Gastroesophageal sphincter (tissue), 4 donors: ENCODE measurements at regions not wholly inside any gene's neighbourhood (a gene's known extent, or its start where the extent isn't known, plus 50 kb on each side); places are given as distances from the start of the nearest gene placed in this dataset.

Source experiments
- ATAC-seq: fragments of 150-250 bp; one replicate; pipeline ENCODE4 v1.9.1; 2016; ENCODE audit warnings: mild to moderate bottlenecking, moderate library complexity
- H3K27ac ChIP-seq, 4 donors: fragments of 200-600 bp; sonication (generic) in 3 of 4; 1 replicate in 3 of 4; 2 replicates in 1 of 4; pipeline ENCODE4 v1.5.1; 2016 to 2019
- H3K27me3 ChIP-seq: fragments of 200-600 bp; sonication (generic); one replicate; pipeline ENCODE4 v1.5.1; 2019
- H3K36me3 ChIP-seq, 2 donors: fragments of 200-600 bp; sonication (generic); one replicate each; pipeline ENCODE4 v1.5.1; 2019; ENCODE audit warnings: control low read depth in 1 of 2
- H3K4me1 ChIP-seq, 3 donors: fragments of 200-600 bp; sonication (generic); 1 replicate in 2 of 3; 2 replicates in 1 of 3; pipeline ENCODE4 v1.5.1; 2016 to 2019; ENCODE audit warnings: control low read depth in 2 of 3
- H3K4me3 ChIP-seq, 2 donors: fragments of 200-600 bp; sonication (generic); one replicate each; pipeline ENCODE4 v1.5.1; 2019; ENCODE audit warnings: mild to moderate bottlenecking in 1 of 2, moderate library complexity in 1 of 2
- H3K9me3 ChIP-seq, 3 donors: fragments of 200-600 bp; sonication (generic); one replicate each; pipeline ENCODE4 v1.5.1; 2017 to 2019; ENCODE audit warnings: control low read depth in 2 of 3
- CTCF ChIP-seq, 4 experiments: fragments of 200-600 bp in 2 of 4; fragments of 450-650 bp in 2 of 4; sonication (generic) in 1 of 4; IDR thresholded peaks; one replicate each; pipeline ENCODE4 v1.5.1; 2017 to 2019; ENCODE audit warnings: antibody characterized with exemption in 4 of 4, mild to moderate bottlenecking in 2 of 4, moderate library complexity in 2 of 4
- EP300 ChIP-seq: sonication (generic); formaldehyde crosslinking; IDR thresholded peaks from one replicate; pipeline ENCODE4 v1.6.1; 2017; ENCODE audit warnings: antibody characterized with exemption, mild to moderate bottlenecking
- POLR2A ChIP-seq, 2 donors: fragments of 450-650 bp; IDR thresholded peaks; one replicate each; pipeline ENCODE4 v1.6.1; 2017; ENCODE audit warnings: antibody characterized with exemption in 2 of 2, mild to moderate bottlenecking in 2 of 2, moderate library complexity in 1 of 2
- POLR2AphosphoS5 ChIP-seq: sonication (generic); formaldehyde crosslinking; IDR thresholded peaks from one replicate; pipeline ENCODE4 v1.6.1; 2017; ENCODE audit warnings: antibody characterized with exemption
- WGBS, 2 donors: methylation state at CpG; one replicate each; pipeline ENCODE4 v1.1.5; 2018; ENCODE audit warnings: low coverage in 1 of 2; 5-methylcytosine and 5-hydroxymethylcytosine counted together

GRCh38 chr7:142412551-142413193, 154.8 kb upstream of the PRSS58 start:
- Histone ChIP-seq H3K4me3 (no peak overlapping the region), H3K9me3 (no peaks in the 10 kb centered on the region), H3K27me3 (no peaks in the 10 kb centered on the region), H3K36me3 (no peaks in the 10 kb centered on the region), H3K4me1 (no peaks in the 10 kb centered on the region), H3K27ac (no peak overlapping the region)
- TF ChIP-seq POLR2AphosphoS5 = no peak
- TF ChIP-seq EP300 = no peak
- no peak for TF ChIP-seq CTCF (IDR thresholded peaks at IDR 0.05)
- no peak for TF ChIP-seq POLR2A (IDR thresholded peaks at IDR 0.05)
- no peak for ATAC-seq
- 75% methylated on average over 2 of the region's 2 CpGs; no CpG with 5 or more reads in 1 of the 2 donors for WGBS, 2 donors

- Histone ChIP-seq H3K4me3 (no peak overlapping the region), H3K27me3 (no peaks in the 10 kb centered on the region), H3K4me1 (no peaks in the 10 kb centered on the region), H3K36me3 (no peaks in the 10 kb centered on the region), H3K27ac (no peak overlapping the region), H3K9me3 (no peaks in the 10 kb centered on the region)
- ATAC-seq = no peak
- TF ChIP-seq POLR2AphosphoS5 = no peak
- TF ChIP-seq CTCF (IDR thresholded peaks at IDR 0.05) = no peak
- no peak for TF ChIP-seq POLR2A (IDR thresholded peaks at IDR 0.05)
- no peak for TF ChIP-seq EP300
Measured at GRCh38 chr7:142409471-142409870, 151.6 kb upstream of the PRSS58 start.

GRCh38 chr7:142408794-142409193, 150.9 kb upstream of the PRSS58 start:
- TF ChIP-seq POLR2A (IDR thresholded peaks at IDR 0.05) = no peak
- TF ChIP-seq POLR2AphosphoS5 = no peak
- no peak for TF ChIP-seq EP300
- TF ChIP-seq CTCF (IDR thresholded peaks at IDR 0.05) = no peak
- no peaks in the 10 kb centered on the region for H3K9me3 ChIP-seq
- H3K27me3 ChIP-seq = no peaks in the 10 kb centered on the region
- H3K4me3 ChIP-seq = no peak overlapping the region
- ATAC-seq = no peak
- H3K27ac ChIP-seq = no peak overlapping the region
- H3K4me1 ChIP-seq = no peaks in the 10 kb centered on the region
- H3K36me3 ChIP-seq = no peaks in the 10 kb centered on the region

- H3K27ac ChIP-seq = peak overlapping the region in 1 of 4 donors; percentile 25
- 58 to 63% methylated on average over 3 to 6 of the region's 8 CpGs for WGBS, 2 donors
- H3K4me3 ChIP-seq = peak overlapping the region in 1 of 2 donors; percentile 16
- H3K9me3 ChIP-seq = no peaks in the 10 kb centered on the region
- no peaks in the 10 kb centered on the region for H3K36me3 ChIP-seq
- ATAC-seq = peak; percentile 34
- TF ChIP-seq EP300 = no peak
- no peak for TF ChIP-seq CTCF (IDR thresholded peaks at IDR 0.05)
- no peak for TF ChIP-seq POLR2A (IDR thresholded peaks at IDR 0.05)
- no peak for TF ChIP-seq POLR2AphosphoS5
- no peaks in the 10 kb centered on the region for H3K4me1 ChIP-seq
- H3K27me3 ChIP-seq = no peaks in the 10 kb centered on the region
Measured at GRCh38 chr7:142407939-142408570, 150.2 kb upstream of the PRSS58 start.

GRCh38 chr7:142405122-142405765, 147.4 kb upstream of the PRSS58 start:
- Histone ChIP-seq H3K27me3 (peaks cover 2% of the 10 kb centered on the region), H3K27ac (no peak overlapping the region), H3K9me3 (no peaks in the 10 kb centered on the region), H3K4me1 (no peaks in the 10 kb centered on the region), H3K4me3 (no peak overlapping the region), H3K36me3 (no peaks in the 10 kb centered on the region)
- 87 to 100% methylated on average over 4 to 6 of the region's 7 CpGs for WGBS, 2 donors
- ATAC-seq = no peak
- TF ChIP-seq POLR2AphosphoS5 = no peak
- no peak for TF ChIP-seq EP300
- TF ChIP-seq POLR2A (IDR thresholded peaks at IDR 0.05) = no peak
- TF ChIP-seq CTCF (IDR thresholded peaks at IDR 0.05) = no peak
